ENCODE measurements at regions not wholly inside any gene's neighbourhood (a gene's known extent, or its start where the extent isn't known, plus 50 kb on each side); places are given as distances from the start of the nearest gene placed in this dataset.

GRCh38 chr12:67456431-67456901 is 187.3 kb downstream of the CAND1 start:
- Histone ChIP-seq H3K4me3 (no peak overlapping the region), H3K27me3 (replicated peaks; ENCODE audit: insufficient read depth) (no peaks in the 10 kb centered on the region), H3K4me1 (replicated peaks) (no peaks in the 10 kb centered on the region), H3K9me3 (no peaks in the 10 kb centered on the region), H3K36me3 (no peaks in the 10 kb centered on the region), H3K27ac (no peak overlapping the region)
- intact Hi-C loops (cut with DNase I) = no loop called here
- DNase-seq (ENCODE audit: low spot score) = no peak
- TF ChIP-seq POLR2AphosphoS5 (IDR thresholded peaks at IDR 0.05) (no peak), POLR2A (IDR thresholded peaks at IDR 0.05) (no peak), CTCF (IDR thresholded peaks at IDR 0.05) (no peak)
- WGBS = 3% methylated on average over 3 of the region's 3 CpGs

- Histone ChIP-seq H3K27ac (no peak overlapping the region), H3K4me1 (replicated peaks) (no peaks in the 10 kb centered on the region), H3K9me3 (no peaks in the 10 kb centered on the region), H3K27me3 (replicated peaks; ENCODE audit: insufficient read depth) (no peaks in the 10 kb centered on the region), H3K36me3 (no peaks in the 10 kb centered on the region), H3K4me3 (no peak overlapping the region)
- intact Hi-C loops (cut with DNase I) = no loop called here
- TF ChIP-seq POLR2A (IDR thresholded peaks at IDR 0.05) = no peak
- TF ChIP-seq CTCF (IDR thresholded peaks at IDR 0.05) = no peak
- no peak for TF ChIP-seq POLR2AphosphoS5 (IDR thresholded peaks at IDR 0.05)
- DNase-seq (ENCODE audit: low spot score) = no peak
- 71% methylated on average over 2 of the region's 2 CpGs for WGBS
Observed at GRCh38 chr12:67457136-67457535, 188.0 kb downstream of the CAND1 start.

GRCh38 chr12:67457778-67458665 is 188.9 kb downstream of the CAND1 start:
- no peaks in the 10 kb centered on the region for H3K27me3 ChIP-seq (replicated peaks; ENCODE audit: insufficient read depth)
- H3K9me3 ChIP-seq = no peaks in the 10 kb centered on the region
- H3K4me3 ChIP-seq = no peak overlapping the region
- H3K36me3 ChIP-seq = no peaks in the 10 kb centered on the region
- DNase-seq (ENCODE audit: low spot score) = no peak
- no peak overlapping the region for H3K27ac ChIP-seq
- WGBS = 76% methylated on average over 11 of the region's 11 CpGs
- intact Hi-C loops (cut with DNase I) = no loop called here
- TF ChIP-seq CTCF (IDR thresholded peaks at IDR 0.05) = no peak
- no peak for TF ChIP-seq POLR2AphosphoS5 (IDR thresholded peaks at IDR 0.05)
- TF ChIP-seq POLR2A (IDR thresholded peaks at IDR 0.05) = no peak
- H3K4me1 ChIP-seq (replicated peaks) = no peaks in the 10 kb centered on the region

- DNase-seq (ENCODE audit: low spot score) = no peak
- Histone ChIP-seq H3K4me1 (replicated peaks) (no peaks in the 10 kb centered on the region), H3K9me3 (no peaks in the 10 kb centered on the region), H3K4me3 (no peak overlapping the region), H3K27me3 (replicated peaks; ENCODE audit: insufficient read depth) (no peaks in the 10 kb centered on the region), H3K36me3 (no peaks in the 10 kb centered on the region), H3K27ac (no peak overlapping the region)
- TF ChIP-seq POLR2AphosphoS5 (IDR thresholded peaks at IDR 0.05) (no peak), CTCF (IDR thresholded peaks at IDR 0.05) (no peak), POLR2A (IDR thresholded peaks at IDR 0.05) (no peak)
- WGBS = 68% methylated on average over 1 of the region's 1 CpG
- intact Hi-C loops (cut with DNase I) = no loop called here
Observed at GRCh38 chr12:67459173-67459572, 189.4 kb upstream of the DYRK2 start.

GRCh38 chr12:67459578-67459977 is 189.0 kb upstream of the DYRK2 start:
- Histone ChIP-seq H3K27me3 (replicated peaks; ENCODE audit: insufficient read depth) (no peaks in the 10 kb centered on the region), H3K9me3 (no peaks in the 10 kb centered on the region), H3K4me1 (replicated peaks) (no peaks in the 10 kb centered on the region), H3K36me3 (no peaks in the 10 kb centered on the region), H3K4me3 (no peak overlapping the region), H3K27ac (no peak overlapping the region)
- intact Hi-C loops (cut with DNase I) = no loop called here
- no peak for DNase-seq (ENCODE audit: low spot score)
- 95% methylated on average over 4 of the region's 4 CpGs for WGBS
- TF ChIP-seq POLR2AphosphoS5 (IDR thresholded peaks at IDR 0.05) (no peak), CTCF (IDR thresholded peaks at IDR 0.05) (no peak), POLR2A (IDR thresholded peaks at IDR 0.05) (no peak)
